RPMI8226 (cell line): ENCODE measurements at regions not wholly inside any gene's neighbourhood (a gene's known extent, or its start where the extent isn't known, plus 50 kb on each side); places are given as distances from the start of the nearest gene placed in this dataset.
"Not testable (repeated sequence)": the region's sequence is repeated elsewhere in the genome, so short reads cannot be mapped to it uniquely, and the experiment has no call there.

Source experiments
- DNase-seq: peaks from one replicate; pipeline ENCODE4 v3.0.0-alpha.2; 2015

DNA sequence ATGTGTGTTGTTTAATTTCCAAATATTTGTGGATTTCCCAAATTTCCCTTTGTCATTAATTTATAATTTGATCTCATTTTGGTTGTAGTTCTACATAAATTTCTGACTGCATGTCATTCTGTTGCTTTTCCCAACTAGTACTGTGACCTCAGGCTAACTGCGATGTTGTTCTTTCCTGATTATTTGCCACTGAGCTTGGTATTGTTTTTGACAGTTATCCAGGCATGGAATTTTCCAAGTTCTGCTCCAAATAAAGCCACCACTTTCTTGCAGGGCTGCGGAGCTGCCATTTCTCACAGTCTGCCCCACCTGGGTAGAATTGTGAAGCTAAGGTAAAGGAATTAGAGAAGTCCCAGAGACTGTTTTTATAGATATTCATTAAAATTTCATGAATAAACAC, 328.8 kb downstream of the ZNF674 start:
- DNase-seq: no peak

DNA sequence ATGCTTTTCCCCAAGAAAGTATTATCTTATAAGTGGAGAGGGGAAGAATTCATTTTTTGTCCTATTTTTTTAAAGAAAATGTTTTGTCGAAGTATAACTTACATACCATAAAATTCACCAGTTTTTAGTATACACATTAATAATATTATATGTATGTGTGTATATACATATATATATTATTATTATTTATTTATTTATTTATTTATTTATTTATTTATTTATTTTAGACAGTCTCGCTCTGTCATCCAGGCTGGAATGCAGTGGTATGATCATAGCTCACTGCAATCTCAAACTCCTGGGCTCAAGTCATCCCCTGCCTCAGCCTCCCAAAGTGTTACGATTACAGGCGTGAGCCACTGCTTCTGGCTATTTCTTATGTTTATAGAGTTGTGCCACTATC, 334.1 kb downstream of the ZNF674 start:
- no peak for DNase-seq

DNA sequence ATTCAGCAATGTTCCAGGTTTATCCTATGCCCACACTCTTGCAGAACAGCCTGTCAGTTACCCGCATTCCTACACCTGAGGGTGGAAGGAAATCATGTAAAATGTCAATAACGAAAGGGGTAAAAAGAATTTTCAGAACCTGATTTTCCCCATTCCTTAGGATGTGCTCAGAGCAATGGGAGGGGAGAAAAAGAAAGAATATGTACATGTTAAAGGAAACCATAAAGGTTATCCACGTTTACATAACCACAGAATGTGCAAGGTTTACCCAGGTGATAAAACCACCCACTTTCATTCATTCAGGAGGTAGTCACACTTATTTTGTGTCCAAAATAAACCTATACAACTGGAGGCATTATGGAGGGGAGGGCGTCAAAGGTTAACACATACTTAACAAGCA, 335.5 kb downstream of the ZNF674 start:
- DNase-seq: no peak

DNA sequence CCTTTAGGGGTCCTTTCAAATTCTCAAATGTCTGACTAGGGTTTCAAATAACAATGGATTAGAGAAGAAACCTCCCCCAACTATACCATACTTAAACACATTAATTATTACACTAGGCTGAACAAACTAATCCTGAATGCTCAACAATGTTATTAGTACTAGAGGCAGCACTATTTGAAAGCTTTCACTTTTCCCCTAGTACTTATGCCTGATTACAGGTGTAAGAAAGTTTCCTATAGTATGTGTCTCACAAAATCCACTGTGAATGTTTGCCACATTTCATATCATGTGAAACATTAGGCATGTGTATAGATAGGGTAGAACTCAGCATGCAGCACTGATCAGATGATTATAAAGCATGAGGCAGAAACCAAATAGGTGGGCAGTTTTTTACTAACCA, 336.2 kb downstream of the ZNF674 start:
- no peak for DNase-seq

DNA sequence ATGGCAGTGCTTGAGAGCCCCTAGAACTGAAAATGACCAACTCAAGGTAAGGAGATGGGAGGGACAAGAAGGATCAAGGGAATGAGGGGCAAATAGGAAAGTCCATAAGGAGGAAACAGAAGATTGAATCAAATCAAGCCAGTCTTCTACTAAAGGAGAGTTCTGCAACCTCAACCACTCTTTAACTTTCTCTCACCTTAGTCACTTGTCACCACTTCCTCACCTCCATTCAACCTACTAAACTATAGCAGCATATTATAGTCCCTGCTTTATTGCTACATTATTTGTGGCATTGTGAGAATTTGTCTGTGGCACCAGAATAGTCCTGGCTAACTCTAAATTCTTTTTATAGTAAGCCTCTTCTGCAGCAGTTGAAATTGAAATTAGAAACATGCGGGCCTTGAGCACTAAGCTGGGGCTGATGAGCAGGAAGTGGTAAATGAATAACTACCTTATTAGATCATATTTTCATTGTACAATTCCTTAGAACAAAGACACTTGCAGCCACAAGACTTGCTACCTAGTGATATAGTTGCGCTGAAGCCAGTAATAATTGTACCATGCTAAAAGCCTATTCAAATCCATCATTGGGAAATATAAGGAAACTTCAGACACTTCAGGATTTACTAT, 336.9 kb downstream of the ZNF674 start:
- no peak for DNase-seq

DNA sequence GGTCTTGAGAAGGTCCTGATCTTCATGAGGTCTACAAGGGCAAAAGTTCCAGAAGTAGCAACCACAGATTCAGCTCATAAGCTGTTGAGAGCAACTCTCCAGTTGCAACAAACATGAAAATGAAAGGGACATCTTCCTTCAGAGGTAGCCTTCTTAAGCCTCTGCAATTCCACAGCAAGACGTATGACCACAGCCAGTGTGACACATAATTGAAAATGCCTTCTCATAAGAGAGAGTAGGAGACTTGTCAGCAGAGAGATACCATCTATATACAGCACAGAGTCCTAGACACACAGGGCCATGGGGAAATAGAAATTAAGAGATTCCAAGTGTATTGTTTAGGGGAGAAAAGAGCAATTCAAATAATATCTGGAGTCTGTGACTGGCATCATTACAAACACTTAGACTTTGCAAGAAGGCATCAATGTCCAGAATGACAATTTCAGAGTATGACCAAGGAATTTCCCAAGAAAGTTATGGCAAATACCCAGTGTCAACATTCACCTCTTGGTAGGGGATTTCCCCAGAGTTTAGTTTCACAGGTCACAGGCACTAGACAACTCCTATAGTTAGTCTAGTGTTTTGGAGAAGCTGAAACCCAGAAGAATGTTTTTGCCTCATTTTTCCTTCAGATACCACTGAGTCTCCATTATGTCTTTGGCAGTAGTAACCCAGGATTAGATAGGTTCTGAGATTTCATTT, 340.3 kb downstream of the ZNF674 start:
- DNase-seq: no peak

DNA sequence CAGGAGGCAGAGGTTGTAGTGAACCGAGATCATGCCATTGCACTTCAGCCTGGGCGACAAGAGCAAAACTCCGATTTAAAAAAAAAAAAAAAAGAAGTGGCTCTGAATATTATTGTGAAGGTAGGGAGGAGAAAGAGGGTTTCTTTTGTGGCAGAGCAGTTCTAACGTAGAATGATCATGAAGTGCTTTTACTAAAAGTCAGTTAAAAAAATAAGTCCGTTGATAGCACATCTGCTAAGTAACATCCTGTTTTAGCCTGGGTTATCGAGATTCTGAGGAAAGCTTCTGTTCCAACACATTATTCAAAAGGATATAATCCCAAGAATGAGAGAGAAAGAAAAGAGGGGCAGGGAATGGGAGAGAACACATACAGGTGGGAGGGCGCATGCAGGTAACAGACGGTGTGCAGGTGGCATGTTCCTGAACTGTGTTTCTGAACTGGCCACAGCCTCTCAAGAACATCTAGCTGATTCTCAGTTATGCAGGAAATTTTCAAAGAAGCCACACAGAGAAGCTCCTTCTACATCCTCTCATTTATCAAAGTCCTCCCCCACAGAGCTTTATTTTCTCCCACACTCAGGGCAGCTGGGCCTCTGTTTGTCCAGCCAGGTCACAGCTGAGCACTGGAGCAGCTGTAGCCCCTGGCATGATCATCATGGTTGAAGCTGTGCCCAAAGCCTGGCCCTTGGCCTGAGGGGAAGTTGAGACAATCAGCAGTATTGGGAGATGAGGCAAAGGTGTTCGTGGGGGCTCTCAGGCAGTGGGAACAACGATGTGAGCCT, 342.3 kb downstream of the ZNF674 start:
- DNase-seq: no peak

DNA sequence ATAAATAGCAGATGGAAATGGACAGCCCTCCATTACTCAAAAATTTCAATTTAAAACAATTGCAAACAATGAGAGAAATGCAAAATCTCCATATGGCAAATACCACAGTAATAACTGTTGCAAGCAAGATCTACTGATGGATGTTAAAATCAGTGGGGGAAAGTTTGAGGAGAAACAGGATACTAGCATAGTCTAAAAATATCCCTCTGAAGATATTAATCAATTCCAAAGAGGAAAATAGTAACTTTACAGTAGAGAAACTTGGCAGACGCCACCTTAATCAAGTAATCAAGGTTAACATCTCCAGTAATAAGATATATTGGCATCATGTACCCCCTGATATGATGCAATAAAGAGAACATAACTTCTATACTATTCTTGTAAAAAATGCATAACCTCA, 344.8 kb downstream of the ZNF674 start:
- no peak for DNase-seq

DNA sequence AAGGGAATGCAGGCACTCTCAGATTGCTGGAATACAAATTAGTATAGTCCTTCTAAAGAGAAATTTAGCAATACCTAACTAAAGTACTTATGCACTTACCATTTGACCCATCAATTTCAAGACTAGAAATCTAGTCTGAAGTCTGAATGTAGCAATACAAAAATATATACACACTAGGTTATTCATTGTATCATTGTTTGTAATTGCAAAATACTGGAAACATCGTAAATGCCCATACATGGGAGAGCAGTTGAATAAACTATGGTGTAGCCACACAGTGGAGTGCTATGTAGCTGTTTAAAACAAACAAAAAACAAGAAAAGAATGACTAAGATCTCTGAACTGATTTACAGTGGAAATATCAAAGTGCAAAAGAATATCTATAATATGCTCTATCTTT, 346.4 kb downstream of the ZNF674 start:
- DNase-seq: no peak

DNA sequence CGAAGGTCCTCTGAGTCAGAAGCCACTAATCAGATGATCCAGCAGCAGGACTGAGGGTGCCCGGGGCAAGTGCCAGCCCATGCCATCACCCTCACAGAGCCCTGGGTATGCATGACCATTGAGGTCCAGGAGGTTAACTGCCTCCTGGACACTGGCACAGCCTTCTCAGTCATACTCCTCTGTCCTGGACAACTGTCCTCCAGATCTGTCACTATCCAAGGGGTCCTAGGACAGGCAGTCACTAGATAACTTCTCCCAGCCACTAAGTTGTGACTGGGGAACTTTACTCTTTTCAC, 358.5 kb downstream of the ZNF674 start:
- DNase-seq: not testable (repeated sequence)

DNA sequence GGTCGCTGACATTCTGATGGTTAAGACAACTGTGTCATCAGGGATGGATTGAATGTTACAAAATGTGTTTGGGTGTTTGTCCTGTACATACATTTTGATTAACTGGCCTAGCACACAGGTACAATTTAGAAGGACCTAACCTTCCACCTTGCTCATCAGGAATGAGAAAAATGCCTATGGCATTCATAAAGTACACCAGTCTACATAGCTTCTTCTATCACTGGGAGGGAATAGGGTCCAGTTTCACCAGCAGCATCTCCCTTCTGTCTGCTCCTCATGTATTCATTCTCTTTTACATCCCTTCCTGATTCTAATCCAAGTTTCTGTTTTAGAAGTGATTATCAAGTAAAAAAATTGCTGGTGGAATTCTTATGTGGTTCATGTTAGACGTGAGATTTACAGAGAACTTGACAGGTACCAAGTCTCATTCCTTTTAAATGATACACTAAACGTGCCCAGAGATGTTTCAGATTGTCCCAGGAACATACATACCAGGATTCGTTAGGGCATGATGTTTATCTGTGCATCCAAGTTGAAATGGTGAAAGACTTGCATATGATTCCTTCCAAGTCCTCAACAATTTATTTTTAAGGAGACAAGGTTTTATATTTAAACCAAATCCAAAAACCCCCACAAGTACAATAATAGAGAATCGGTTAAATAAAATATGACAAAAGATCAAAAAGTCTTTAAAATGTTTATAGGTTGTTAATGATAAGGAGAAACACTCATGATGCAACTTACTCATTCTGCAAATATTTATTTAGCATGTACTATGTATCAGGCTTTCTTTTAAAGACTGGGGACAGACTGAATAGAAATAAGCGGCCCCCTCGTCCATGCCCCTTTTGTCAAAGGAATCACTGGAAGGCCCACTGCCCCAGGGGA, 359.1 kb downstream of the ZNF674 start:
- no peak for DNase-seq

DNA sequence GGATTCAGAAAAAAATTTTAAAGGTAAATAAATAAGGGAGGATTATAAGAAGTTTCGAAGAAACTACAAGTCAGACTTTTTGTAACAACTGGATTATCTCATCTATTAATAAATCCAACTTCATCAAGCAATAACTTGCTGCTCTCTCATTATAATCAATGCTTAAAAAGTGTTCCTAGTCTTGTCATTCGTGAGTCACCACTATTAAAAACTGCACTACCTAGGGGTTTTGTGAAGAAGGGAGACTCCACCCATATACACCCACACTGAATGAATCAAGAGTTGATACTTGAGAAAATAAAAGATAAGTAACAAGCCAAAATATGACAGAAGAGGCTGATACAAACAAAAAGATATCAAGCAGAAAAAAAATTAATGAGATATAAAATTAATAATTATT, 360.5 kb downstream of the ZNF674 start:
- DNase-seq: no peak

DNA sequence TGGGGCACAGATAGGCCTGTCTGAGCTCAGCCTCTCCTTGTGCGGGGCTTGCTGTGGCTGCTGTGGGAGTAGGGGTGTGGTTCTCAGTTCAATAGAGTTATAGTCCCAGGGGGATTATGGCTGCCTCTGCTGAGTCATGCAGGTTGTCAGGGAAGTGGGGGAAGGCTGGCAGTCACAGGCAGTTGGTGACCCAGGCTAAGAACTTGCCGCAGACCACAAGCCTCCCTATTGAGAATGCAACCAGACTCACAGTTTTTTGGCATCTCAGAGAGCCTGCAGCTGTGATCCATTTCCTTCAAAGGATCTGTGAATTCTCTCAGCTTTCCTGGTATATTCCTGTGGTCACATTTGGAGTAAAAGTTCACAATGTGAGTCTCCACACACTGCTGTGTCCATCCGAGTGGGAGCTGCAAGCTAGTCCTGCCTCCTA, 364.9 kb downstream of the ZNF674 start:
- DNase-seq: no peak

DNA sequence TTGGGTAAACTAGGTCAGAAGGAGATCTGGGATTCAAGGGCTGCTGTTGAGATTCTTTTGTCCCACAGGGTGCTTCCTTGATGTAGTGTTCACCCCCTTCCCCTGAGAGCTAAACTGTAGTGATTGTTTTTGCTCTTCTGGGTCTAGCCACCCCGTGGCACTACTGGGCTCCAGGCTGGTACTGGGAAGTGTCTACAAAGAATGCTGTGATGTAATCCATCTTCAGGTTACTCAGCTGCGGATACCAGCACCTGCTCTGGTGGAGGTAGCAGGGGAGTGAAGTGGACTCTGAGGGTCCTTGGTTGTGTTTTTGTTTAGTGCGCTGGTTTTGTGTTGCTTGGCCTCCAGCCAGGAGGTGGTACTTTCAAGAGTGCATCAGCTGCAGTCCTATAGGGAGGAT, 365.5 kb downstream of the ZNF674 start:
- DNase-seq: no peak

DNA sequence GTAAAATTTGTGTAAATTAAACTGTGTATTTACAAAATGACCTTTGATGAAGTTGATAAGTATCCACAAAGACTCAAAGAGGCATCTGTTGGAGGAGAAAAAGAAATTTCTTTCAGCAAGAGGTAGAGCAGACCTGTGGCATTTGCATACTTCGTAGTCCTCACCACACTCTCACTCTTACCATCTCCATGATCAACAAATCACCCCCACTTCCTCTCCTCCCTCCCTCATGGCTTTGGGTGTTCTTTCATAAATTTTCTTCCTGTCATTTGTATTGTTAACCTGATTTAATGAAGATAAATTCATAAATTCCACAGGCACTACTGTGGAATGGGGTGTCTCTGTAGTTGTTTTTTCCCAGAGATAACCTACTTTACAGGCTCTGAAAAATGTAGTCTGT, 366.5 kb downstream of the ZNF674 start:
- DNase-seq: no peak

DNA sequence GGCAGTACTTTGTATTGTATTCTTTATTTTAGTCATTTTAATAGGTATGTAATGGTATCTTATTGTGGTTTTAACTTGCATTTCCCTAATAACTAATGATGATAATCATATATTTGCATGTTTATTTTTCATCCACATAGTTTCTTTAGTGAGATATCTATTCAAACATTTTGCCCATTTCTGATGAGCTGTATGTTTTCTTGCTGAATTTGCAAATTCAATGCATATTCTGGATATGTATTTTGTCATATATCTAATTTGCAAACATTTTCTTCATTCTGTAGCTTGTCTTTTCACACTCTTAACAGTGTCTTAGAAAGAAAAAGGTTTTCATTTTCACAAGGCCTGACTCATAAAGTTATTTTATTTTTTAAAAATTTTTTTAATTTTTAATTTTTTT, 372.1 kb downstream of the ZNF674 start:
- no peak for DNase-seq

DNA sequence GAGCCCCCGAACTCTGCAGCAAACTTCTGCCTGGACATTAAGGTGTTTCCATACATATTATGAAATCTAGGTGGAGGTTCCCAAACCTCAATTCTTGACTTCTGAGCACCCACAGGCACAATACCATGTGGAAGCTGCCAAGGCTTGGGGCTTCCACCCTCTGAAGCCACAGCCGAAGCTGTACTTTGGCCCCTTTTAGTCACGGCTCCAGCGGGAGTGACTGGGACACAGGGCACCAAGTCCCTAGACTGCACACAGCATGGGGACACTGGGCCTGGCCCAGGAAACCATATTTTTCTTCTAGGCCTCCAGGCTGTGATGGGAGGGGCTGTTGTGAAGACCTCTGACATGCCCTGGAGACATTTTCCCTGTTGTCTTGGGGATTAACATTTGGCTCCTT, 373.8 kb downstream of the ZNF674 start:
- not testable (repeated sequence) for DNase-seq

DNA sequence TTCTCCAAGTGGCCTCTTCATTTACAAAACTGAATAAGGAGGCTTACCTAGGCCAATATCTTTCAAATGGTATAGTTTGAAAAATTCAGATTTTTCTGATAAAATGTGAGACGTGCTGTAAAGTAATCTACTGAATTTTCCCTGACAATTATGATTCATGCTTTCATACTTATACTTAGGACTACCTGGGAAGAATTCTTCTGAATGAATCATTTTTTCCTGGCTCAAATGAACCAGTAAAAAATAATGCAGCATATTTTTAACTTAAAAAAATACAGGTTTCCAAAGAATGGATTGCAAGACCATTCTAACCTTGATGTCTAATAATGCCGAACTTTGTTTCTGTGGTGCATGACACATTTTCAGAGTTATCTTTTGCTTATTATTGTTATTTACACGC, 375.4 kb downstream of the ZNF674 start:
- DNase-seq: no peak

DNA sequence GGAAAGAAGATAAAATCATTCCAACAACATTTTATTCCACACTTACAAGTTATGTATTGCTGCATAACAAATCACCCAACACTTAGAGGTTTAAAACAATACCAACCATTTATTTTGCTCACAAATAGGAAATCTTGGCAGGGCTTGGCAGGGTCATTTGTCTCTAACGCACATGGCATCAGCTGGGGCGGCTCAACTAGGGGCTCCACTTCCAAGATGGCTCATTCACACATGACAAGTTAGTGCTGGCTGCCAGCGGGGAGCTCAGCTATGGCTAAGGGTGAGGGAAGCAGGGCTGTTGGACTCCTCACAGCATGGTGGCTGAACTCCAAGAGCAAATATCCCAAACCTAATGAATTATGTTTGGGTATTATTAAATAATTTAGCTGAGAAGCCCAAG, 377.0 kb downstream of the ZNF674 start:
- DNase-seq: no peak

DNA sequence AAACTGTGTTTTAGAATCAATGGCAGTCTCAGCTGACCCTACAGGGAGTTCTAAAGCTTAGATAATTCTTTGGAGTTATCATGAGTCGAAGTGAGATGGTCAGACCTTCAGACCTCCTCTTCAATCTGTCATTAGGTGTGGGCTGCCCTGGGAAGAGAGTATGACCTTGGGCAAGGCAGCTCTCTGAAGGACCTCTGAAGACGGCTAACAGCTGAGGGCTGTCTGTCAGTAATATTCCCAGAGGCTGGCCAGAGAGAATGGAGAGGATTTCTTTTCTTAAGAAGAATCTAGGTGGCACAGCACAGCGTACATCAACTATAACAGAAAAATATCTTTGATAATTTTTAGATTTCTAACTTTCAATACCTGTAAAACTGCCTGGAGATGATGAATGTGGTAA, 379.4 kb downstream of the ZNF674 start:
- DNase-seq: no peak

DNA sequence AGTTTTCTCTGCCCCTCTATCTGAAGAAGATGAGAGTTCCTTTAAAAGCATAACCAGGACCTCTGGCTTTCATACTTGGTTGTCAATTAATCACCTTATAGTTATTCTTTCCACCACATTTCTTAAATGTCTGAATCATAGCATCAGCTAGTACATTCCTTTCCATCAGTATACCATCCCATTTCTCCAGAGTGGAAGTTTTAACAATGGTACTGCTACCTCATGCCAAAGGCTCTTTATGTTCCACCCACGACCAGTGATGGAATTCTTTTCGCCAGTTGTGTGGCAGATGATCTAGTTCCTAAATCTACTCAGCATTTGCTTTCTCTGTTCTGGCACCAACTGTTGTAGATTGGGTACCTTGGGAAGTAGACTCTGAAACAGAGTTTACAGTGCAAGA, 379.8 kb downstream of the ZNF674 start:
- DNase-seq: no peak

DNA sequence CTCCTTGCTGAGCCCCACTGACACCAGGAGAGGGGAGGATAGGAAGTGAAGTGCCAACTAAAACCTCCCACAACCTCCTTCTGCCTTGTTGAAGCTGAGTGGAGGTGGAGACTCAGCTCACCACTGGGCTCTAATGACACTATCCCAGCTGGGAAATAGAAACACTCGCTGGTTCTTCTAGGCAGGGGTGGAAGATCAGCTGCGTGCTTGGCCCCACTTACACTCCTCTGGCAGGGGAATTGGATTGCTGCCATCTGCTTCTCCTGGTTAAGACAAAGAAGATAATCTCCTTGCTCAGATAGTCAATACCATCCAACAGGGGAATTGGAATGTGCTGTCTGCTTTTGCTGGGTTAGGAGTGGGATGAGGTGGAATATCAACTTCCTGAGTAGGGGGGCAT, 392.5 kb downstream of the ZNF674 start:
- DNase-seq: no peak

DNA sequence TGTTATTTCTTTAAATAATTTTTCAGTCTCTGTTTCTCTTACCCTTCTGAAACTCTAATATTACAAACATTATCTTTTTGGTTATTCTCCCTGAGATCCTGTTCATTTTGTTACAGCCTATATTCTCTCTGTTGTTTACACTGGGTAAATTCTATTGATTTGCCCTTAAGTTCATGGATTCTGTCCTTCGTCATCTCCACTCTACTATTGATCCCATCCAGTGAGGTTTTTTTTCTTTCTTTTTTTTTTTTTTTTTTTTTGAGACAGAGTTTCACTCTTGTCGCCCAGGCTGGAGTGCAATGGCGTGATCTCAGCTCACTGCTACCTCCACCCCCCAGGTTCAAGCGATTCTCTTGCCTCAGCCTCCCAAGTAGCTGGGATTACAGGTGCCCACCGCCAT, 393.9 kb downstream of the ZNF674 start:
- DNase-seq: not testable (repeated sequence)
